GM19438 (cell line): ENCODE measurements at regions not wholly inside any gene's neighbourhood (a gene's known extent, or its start where the extent isn't known, plus 50 kb on each side); places are given as distances from the start of the nearest gene placed in this dataset.

Source experiments
- ATAC-seq: cut with Tn5 transposase; IDR thresholded peaks from one replicate; pipeline ENCODE4 v1.9.1; 2021; ENCODE audit warnings: low read depth; ENCODE audit not compliant: unreplicated experiment

GRCh38 chr9:75607521-75607920 lies 283.0 kb upstream of the PCSK5 start:
- ATAC-seq: no peak

DNA sequence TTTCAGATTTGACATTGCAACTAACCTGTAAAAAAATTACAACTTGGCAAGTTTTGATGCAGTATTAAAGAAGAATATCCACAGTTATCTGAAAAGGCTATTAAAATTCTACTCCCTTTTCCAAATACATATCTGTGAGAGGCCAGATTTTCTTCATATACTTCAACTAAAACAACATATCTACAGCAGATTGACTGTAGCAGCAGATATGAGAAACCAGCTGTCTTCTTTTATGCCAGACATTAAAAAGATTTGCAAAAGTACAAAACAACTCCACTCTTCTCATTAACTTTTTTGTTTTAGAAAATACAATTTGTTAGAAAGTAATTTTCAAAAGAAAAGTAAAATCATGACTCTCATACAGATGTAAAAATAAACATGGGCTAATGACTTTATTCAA lies 281.1 kb upstream of the PCSK5 start:
- ATAC-seq: no peak

- ATAC-seq: no peak
These were observed 280.2 kb upstream of the PCSK5 start for GRCh38 chr9:75610246-75610645.

- no peak for ATAC-seq
These were observed 278.3 kb upstream of the PCSK5 start for GRCh38 chr9:75612205-75612604.

DNA sequence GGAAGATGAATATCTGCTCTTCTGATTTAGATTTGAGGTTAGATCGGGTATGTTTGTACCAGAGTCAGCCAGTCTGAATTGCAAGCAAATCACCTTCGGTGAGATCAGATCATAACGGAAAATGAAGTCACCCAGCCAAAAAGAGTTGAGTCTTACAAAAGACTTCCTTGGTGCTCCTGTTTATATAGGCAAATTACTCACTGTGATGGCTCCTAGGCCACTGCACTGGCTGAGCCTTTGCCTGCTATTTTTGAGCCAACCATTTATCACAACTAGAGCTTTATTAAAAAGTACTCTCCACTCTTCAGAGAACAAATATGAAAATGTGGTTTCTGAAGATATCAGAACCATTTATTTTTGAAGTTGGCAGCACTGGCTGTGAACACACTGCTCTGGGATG lies 277.7 kb upstream of the PCSK5 start:
- no peak for ATAC-seq

DNA sequence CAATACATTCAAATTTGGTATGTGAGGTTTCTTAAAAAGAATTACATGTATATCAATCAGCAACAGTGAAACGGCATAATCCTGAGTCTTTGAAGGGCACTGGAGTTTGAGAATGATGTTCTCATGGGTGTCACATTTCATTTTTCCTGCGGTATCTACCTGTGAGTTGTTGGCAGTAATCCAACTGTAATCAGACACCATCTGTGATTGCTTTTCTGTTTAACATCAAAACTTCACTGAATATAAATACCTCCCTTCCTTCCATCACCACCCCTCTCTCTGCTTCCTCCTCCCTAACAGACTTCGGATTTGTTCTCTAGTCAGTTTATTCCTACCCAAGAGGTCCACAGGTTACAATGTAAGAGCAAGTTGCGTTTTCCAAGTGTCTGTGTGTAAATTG lies 275.2 kb upstream of the PCSK5 start:
- ATAC-seq: no peak

- no peak for ATAC-seq
These were observed 274.4 kb upstream of the PCSK5 start for GRCh38 chr9:75616052-75616451.

GRCh38 chr9:75616841-75617566 lies 273.5 kb upstream of the PCSK5 start:
- ATAC-seq: no peak

- no peak for ATAC-seq
These were observed 267.0 kb upstream of the PCSK5 start for GRCh38 chr9:75623462-75623861.

GRCh38 chr9:75624998-75625397 lies 265.5 kb upstream of the PCSK5 start:
- ATAC-seq: no peak

DNA sequence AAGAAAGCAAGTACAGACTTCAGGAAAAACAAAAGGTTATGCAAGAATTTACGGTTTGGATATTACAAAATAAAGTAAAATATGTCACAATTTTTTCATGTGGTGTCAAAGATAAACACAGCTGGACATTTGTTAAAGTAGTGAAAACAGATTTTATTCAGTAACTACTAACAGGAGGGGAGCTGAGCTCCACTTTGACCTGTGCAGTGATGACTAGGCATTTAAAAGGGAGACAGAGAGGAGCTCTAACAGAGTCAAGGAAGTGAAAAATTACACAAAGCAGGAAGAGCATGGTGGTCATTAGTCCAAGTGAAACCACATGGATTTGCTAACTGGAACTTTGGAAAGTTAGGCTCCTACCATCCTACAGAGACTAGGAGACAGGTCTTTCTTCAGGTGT lies 263.6 kb upstream of the PCSK5 start:
- ATAC-seq: no peak

GRCh38 chr9:75628952-75629351 lies 261.5 kb upstream of the PCSK5 start:
- ATAC-seq: no peak

DNA sequence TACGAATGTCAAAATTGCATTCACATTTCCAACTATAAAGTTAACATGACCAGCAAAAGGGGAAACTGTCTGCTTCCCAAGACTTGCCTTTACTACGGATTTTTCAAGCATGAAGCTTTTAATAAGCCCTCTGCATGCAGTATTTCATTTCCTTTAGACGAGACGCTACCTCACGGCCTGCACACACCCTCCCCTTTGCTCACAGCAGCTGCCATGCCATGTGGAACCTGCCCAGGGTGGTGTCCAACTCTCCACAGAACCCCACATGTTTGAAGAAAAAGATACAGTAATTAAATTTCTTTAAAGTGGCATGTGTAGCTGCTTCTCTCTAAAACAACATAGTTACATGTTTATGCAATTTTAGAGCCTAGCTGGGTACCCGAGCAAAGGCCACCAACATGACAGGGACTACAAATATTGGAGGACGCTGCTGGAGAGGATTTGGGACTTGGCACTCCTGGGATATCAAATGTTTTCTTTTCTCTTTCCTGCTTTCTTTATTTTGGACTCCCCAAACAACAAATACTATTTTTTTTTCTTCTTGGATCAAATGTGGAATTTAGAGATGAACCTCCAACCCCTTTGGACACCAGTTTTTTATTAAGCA lies 256.9 kb upstream of the PCSK5 start:
- no peak for ATAC-seq

GRCh38 chr9:75636427-75637045 lies 253.9 kb upstream of the PCSK5 start:
- ATAC-seq: no peak

DNA sequence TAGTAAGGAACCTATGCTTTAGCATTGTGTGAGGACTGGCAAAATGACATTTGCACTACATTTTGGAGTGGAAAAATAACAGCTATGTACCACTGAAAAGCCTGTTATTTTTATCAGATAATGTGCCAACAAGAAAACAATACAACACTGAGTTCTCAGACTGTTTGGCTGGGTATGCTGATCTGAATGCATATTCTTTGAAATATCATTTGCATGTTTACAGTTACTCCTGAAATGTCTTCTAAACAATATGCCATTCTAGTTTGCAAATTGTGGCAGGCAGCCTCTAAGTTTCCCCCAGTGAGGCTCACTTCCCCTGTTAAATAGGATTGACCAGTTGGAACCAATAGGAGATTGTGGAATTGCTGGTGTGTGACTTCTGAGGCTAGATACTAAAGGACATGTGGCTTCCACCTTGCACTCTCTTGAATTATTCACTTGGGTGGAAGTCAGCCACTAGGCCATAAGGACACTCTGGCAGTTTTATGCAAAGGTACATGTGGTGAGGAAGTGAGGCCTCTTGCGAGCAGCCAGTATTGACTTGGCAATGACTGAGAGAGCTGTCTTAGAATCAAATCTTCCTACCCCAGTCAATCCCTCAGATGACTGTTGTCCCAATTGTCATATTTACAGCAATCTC lies 250.4 kb upstream of the PCSK5 start:
- ATAC-seq: no peak

GRCh38 chr9:75642522-75642921 lies 248.0 kb upstream of the PCSK5 start:
- no peak for ATAC-seq

- no peak for ATAC-seq
These were observed 245.8 kb upstream of the PCSK5 start for GRCh38 chr9:75644649-75645048.

- no peak for ATAC-seq
These were observed 242.4 kb upstream of the PCSK5 start for GRCh38 chr9:75648034-75648433.

GRCh38 chr9:75649060-75649459 lies 241.4 kb upstream of the PCSK5 start:
- no peak for ATAC-seq

GRCh38 chr9:75651709-75652108 lies 238.8 kb upstream of the PCSK5 start:
- ATAC-seq: no peak

DNA sequence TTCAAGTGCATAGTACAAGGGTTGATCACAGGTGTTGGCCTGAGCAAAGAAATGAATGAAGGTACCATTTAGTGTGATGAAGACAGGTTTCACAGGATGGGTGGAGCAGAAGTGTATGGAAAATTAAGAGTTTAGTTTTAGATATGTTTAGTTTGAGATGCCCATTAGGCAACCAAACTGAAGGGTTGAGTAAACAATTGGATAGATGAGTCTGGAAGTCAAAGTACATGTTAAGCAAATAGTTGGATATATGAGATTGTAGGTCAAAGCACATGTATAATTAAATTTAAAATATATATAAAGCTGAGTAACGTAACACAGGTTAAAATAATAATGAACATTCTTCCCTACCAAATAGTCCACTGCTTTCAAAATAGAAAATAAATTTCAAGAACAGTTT lies 237.1 kb upstream of the PCSK5 start:
- ATAC-seq: no peak

GRCh38 chr9:75653750-75654149 lies 236.7 kb upstream of the PCSK5 start:
- no peak for ATAC-seq
